Tibial artery (tissue), 4 donors: ENCODE measurements at regions not wholly inside any gene's neighbourhood (a gene's known extent, or its start where the extent isn't known, plus 50 kb on each side); places are given as distances from the start of the nearest gene placed in this dataset.

Experiments
- DNase-seq, 2 donors: peaks; one replicate each; pipeline ENCODE4 v3.0.0-alpha.2; 2019
- H3K27ac ChIP-seq, 2 donors: fragments of 200-600 bp; sonication (generic) in 1 of 2; 1 replicate in 1 of 2; 2 replicates in 1 of 2; pipeline ENCODE4 v1.5.1; 2018 to 2019; ENCODE audit warnings: mild to moderate bottlenecking in 1 of 2
- H3K27me3 ChIP-seq, 2 donors: fragments of 200-600 bp; sonication (generic) in 1 of 2; one replicate each; pipeline versions ENCODE4 v1.5.1 to v1.6.0; 2016 to 2019
- H3K36me3 ChIP-seq, 3 donors: fragments of 200-600 bp; sonication (generic) in 2 of 3; one replicate each; pipeline ENCODE4 v1.5.1; 2016 to 2019; ENCODE audit warnings: mild to moderate bottlenecking in 2 of 3
- H3K4me1 ChIP-seq, 4 donors: fragments of 200-600 bp; sonication (generic) in 2 of 4; 1 replicate in 3 of 4; 2 replicates in 1 of 4; pipeline ENCODE4 v1.5.1; 2016 to 2019
- H3K4me3 ChIP-seq, 2 donors: fragments of 200-600 bp; sonication (generic) in 1 of 2; 1 replicate in 1 of 2; 2 replicates in 1 of 2; pipeline ENCODE4 v1.5.1; 2018 to 2019; ENCODE audit warnings: mild to moderate bottlenecking in 2 of 2
- H3K9me3 ChIP-seq, 3 donors: fragments of 200-600 bp; sonication (generic) in 1 of 3; one replicate each; pipeline ENCODE4 v1.5.1; 2016 to 2019
- CTCF ChIP-seq, 2 experiments: fragments of 200-600 bp in 1 of 2; fragments of 450-650 bp in 1 of 2; IDR thresholded peaks; one replicate each; pipeline ENCODE4 v1.5.1; 2017 to 2019; ENCODE audit warnings: antibody characterized with exemption in 2 of 2, mild to moderate bottlenecking in 1 of 2, moderate library complexity in 1 of 2
- intact Hi-C: fragments of 100-400 bp; cut with DNase I; formaldehyde crosslinking; loops from one replicate; pipeline ENCODE4 v1.15.0; 2023; ENCODE audit warnings: low total_unique reads

DNA sequence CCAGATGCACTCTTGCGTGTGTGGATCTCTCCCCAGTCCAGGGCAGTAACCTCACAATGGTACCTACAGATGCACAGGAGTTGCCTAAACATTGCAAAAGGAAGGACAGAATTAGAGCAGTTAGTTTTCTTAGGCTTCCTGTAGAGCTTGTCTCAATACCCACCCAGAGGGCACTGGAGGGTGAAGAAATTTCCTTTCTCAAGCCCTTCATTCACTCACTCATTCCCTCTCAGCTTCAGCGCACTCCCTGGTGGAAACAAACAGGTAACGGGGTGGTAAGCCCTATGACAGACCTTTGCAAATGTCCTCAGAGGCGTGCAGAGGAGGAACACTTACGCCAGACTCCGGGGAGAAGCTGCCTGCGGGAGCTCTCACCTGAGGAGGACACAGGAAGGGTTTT is 267.4 kb upstream of the HES1 start:
- no peak for TF ChIP-seq CTCF (IDR thresholded peaks at IDR 0.05)
- Histone ChIP-seq H3K4me3 (no peak overlapping the region), H3K27me3 (peaks cover 0 to 22% of the 10 kb centered on the region in 2 donors), H3K4me1 (peaks cover 0 to 25% (median 6%) of the 10 kb centered on the region in 4 donors), H3K9me3 (no peaks in the 10 kb centered on the region), H3K36me3 (no peaks in the 10 kb centered on the region), H3K27ac (no peak overlapping the region)
- intact Hi-C loops = no loop called here
- no peak for DNase-seq

GRCh38 chr3:193869221-193870201 is 266.4 kb upstream of the HES1 start:
- TF ChIP-seq CTCF (IDR thresholded peaks at IDR 0.05) = no peak
- Histone ChIP-seq H3K9me3 (no peaks in the 10 kb centered on the region), H3K27me3 (peaks cover 0 to 22% of the 10 kb centered on the region in 2 donors), H3K36me3 (no peaks in the 10 kb centered on the region), H3K4me1 (peaks cover 0 to 25% (median 6%) of the 10 kb centered on the region in 4 donors), H3K27ac (no peak overlapping the region), H3K4me3 (no peak overlapping the region)
- intact Hi-C loops = no loop called here
- peak in 1 of 2 donors; percentile 69 for DNase-seq

- Histone ChIP-seq H3K4me1 (peaks cover 0 to 25% (median 6%) of the 10 kb centered on the region in 4 donors), H3K27me3 (peaks cover 0 to 22% of the 10 kb centered on the region in 2 donors), H3K27ac (no peak overlapping the region), H3K9me3 (no peaks in the 10 kb centered on the region), H3K4me3 (no peak overlapping the region), H3K36me3 (no peaks in the 10 kb centered on the region)
- intact Hi-C loops = no loop called here
- TF ChIP-seq CTCF (IDR thresholded peaks at IDR 0.05) = no peak
- DNase-seq = no peak
Measured at GRCh38 chr3:193870376-193871219, 265.4 kb upstream of the HES1 start.

DNA sequence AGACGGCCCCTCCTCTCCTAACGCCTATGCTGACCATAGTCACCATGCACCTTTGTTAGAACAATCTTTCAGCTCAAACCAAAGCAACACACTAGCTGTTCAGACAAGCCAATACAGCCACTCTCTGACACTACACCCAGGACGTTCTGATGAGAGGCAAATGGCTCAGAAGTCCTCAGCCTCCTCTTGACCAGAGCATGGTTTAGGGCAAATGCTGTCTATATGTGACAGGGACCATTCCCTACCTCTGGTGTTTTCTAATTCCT is 264.8 kb upstream of the HES1 start:
- no peak for DNase-seq
- H3K27ac ChIP-seq = no peak overlapping the region
- intact Hi-C loops = no loop called here

More for the DNA sequence above, 264.8 kb upstream of the HES1 start:
- Histone ChIP-seq H3K36me3 (no peaks in the 10 kb centered on the region), H3K9me3 (no peaks in the 10 kb centered on the region), H3K4me3 (no peak overlapping the region), H3K27me3 (peaks cover 0 to 22% of the 10 kb centered on the region in 2 donors), H3K4me1 (peaks cover 0 to 22% (median 6%) of the 10 kb centered on the region in 4 donors)
- no peak for TF ChIP-seq CTCF (IDR thresholded peaks at IDR 0.05)
